H9 (cell line): ENCODE measurements at regions not wholly inside any gene's neighbourhood (a gene's known extent, or its start where the extent isn't known, plus 50 kb on each side); places are given as distances from the start of the nearest gene placed in this dataset.

Source experiments
- DNase-seq: peaks from one replicate; pipeline ENCODE4 v3.0.0-alpha.2; 2017
- H2AFZ ChIP-seq: one replicate; pipeline ENCODE4 v1.6.1; 2013; ENCODE audit warnings: mild to moderate bottlenecking, low read length, control low read depth, moderate library complexity
- H2AK5ac ChIP-seq: 2 replicates; pipeline ENCODE4 v1.6.1; 2013; ENCODE audit warnings: low read length, control low read depth, mixed read lengths; ENCODE audit not compliant: insufficient read length
- H2BK120ac ChIP-seq: one replicate; pipeline ENCODE4 v1.6.1; 2013; ENCODE audit warnings: low read depth, mild to moderate bottlenecking, low read length, control low read depth, inconsistent platforms; ENCODE audit not compliant: poor library complexity, severe bottlenecking
- H2BK12ac ChIP-seq: 2 replicates; pipeline ENCODE4 v1.6.1; 2013; ENCODE audit warnings: low read length, control low read depth, mixed read lengths, low read depth; ENCODE audit not compliant: insufficient read length
- H2BK15ac ChIP-seq: 2 replicates; pipeline ENCODE4 v1.6.1; 2013; ENCODE audit warnings: low read depth, low read length, control low read depth
- H2BK20ac ChIP-seq: one replicate; pipeline ENCODE4 v1.6.1; 2013; ENCODE audit warnings: low read depth, mild to moderate bottlenecking, low read length, control low read depth, inconsistent platforms; ENCODE audit not compliant: poor library complexity, severe bottlenecking
- H2BK5ac ChIP-seq: 2 replicates; pipeline ENCODE4 v1.6.1; 2013; ENCODE audit warnings: low read length, control low read depth, mixed read lengths; ENCODE audit not compliant: insufficient read length
- H3K14ac ChIP-seq: 2 replicates; pipeline ENCODE4 v1.6.1; 2013; ENCODE audit warnings: low read length, control low read depth; ENCODE audit not compliant: insufficient read depth
- H3K18ac ChIP-seq: 2 replicates; pipeline ENCODE4 v1.6.1; 2013; ENCODE audit warnings: low read depth, mild to moderate bottlenecking, mixed read lengths, low read length, control low read depth; ENCODE audit not compliant: insufficient read length
- H3K23ac ChIP-seq: 2 replicates; pipeline ENCODE4 v1.6.1; 2013; ENCODE audit warnings: low read length, control low read depth, mixed read lengths, low read depth; ENCODE audit not compliant: insufficient read length
- H3K23me2 ChIP-seq: 2 replicates; pipeline ENCODE4 v1.6.1; 2013; ENCODE audit warnings: low read depth, mild to moderate bottlenecking, mixed read lengths, low read length, control low read depth; ENCODE audit not compliant: insufficient read length, poor library complexity, severe bottlenecking
- H3K27ac ChIP-seq: 2 replicates; pipeline ENCODE4 v1.5.1; 2013; ENCODE audit warnings: low read length, control low read depth, mixed read lengths, low read depth; ENCODE audit not compliant: insufficient read length
- H3K27me3 ChIP-seq: 2 replicates; pipeline ENCODE4 v1.6.1; 2013; ENCODE audit warnings: low read length, control low read depth, inconsistent platforms; ENCODE audit not compliant: insufficient read depth
- H3K4ac ChIP-seq: 2 replicates; pipeline ENCODE4 v1.6.1; 2013; ENCODE audit warnings: low read depth, mild to moderate bottlenecking, control low read depth, inconsistent platforms, low read length, moderate library complexity
- H3K4me1 ChIP-seq: 2 replicates; pipeline ENCODE4 v1.6.1; 2013; ENCODE audit warnings: low read length, control low read depth, inconsistent platforms; ENCODE audit not compliant: insufficient read depth
- H3K4me2 ChIP-seq: 2 replicates; pipeline ENCODE4 v1.6.1; 2013; ENCODE audit warnings: low read length, control low read depth, mixed read lengths; ENCODE audit not compliant: insufficient read length, insufficient read depth
- H3K56ac ChIP-seq: 2 replicates; pipeline ENCODE4 v1.6.1; 2013; ENCODE audit warnings: low read depth, mild to moderate bottlenecking, mixed read lengths, low read length, control low read depth; ENCODE audit not compliant: insufficient read length
- H3K79me1 ChIP-seq: 2 replicates; pipeline ENCODE4 v1.6.1; 2013; ENCODE audit warnings: low read depth, mild to moderate bottlenecking, moderate library complexity, low read length, control low read depth, inconsistent platforms; ENCODE audit not compliant: insufficient read depth, poor library complexity, severe bottlenecking
- H3K79me2 ChIP-seq: 2 replicates; pipeline ENCODE4 v1.6.1; 2013; ENCODE audit warnings: low read length, control low read depth, inconsistent platforms; ENCODE audit not compliant: insufficient read depth
- H3K9ac ChIP-seq: 2 replicates; pipeline ENCODE4 v1.6.1; 2013; ENCODE audit warnings: low read length, control low read depth, mixed read lengths; ENCODE audit not compliant: insufficient read length; ENCODE audit errors: extremely low read depth
- H3K9me3 ChIP-seq: one replicate; pipeline ENCODE4 v1.6.1; 2013; ENCODE audit warnings: low read depth, low read length, inconsistent platforms; ENCODE audit not compliant: control insufficient read depth
- H3T11ph ChIP-seq: one replicate; pipeline ENCODE4 v1.6.1; 2013; ENCODE audit warnings: mild to moderate bottlenecking, low read length, control low read depth, inconsistent platforms
- H4K20me1 ChIP-seq: one replicate; pipeline ENCODE4 v1.6.1; 2013; ENCODE audit not compliant: control insufficient read depth, insufficient read length, insufficient read depth
- H4K5ac ChIP-seq: 2 replicates; pipeline ENCODE4 v1.6.1; 2013; ENCODE audit warnings: low read depth, mild to moderate bottlenecking, mixed read lengths, low read length, control low read depth; ENCODE audit not compliant: insufficient read length
- H4K8ac ChIP-seq: replicated peaks from 2 replicates; pipeline ENCODE4 v1.6.1; 2013; ENCODE audit warnings: low read length, control low read depth, mixed read lengths, low read depth; ENCODE audit not compliant: insufficient read length
- H4K91ac ChIP-seq: 2 replicates; pipeline ENCODE4 v1.6.1; 2013; ENCODE audit warnings: low read depth, mild to moderate bottlenecking, moderate library complexity, mixed read lengths, low read length, control low read depth; ENCODE audit not compliant: insufficient read length
- H3K27ac Mint-ChIP-seq, 3 experiments: 2 replicates in 2 of 3; 3 replicates in 1 of 3; pipeline ENCODE4 v1.8.0; 2020 to 2021; ENCODE audit warnings: mixed read lengths in 3 of 3, mild to moderate bottlenecking in 1 of 3, moderate library complexity in 1 of 3
- H3K27me3 Mint-ChIP-seq: 2 replicates; pipeline ENCODE4 v1.8.0; 2021; ENCODE audit warnings: low read depth, mild to moderate bottlenecking, moderate library complexity, mixed read lengths
- H3K36me3 Mint-ChIP-seq, 3 experiments: 2 replicates in 2 of 3; 3 replicates in 1 of 3; pipeline ENCODE4 v1.8.0; 2020 to 2021; ENCODE audit warnings: low read depth in 3 of 3, mixed read lengths in 3 of 3; ENCODE audit not compliant: insufficient read depth in 1 of 3
- H3K4me1 Mint-ChIP-seq, 2 experiments: 2 replicates each; pipeline ENCODE4 v1.8.0; 2020; ENCODE audit warnings: mixed read lengths in 2 of 2
- H3K4me3 Mint-ChIP-seq, 2 experiments: 2 replicates in 1 of 2; 3 replicates in 1 of 2; pipeline ENCODE4 v1.8.0; 2020 to 2021; ENCODE audit warnings: mild to moderate bottlenecking in 2 of 2, mixed read lengths in 2 of 2, moderate library complexity in 1 of 2
- H3K9me3 Mint-ChIP-seq, 2 experiments: 2 replicates in 1 of 2; 3 replicates in 1 of 2; pipeline ENCODE4 v1.8.0; 2020; ENCODE audit warnings: mild to moderate bottlenecking in 2 of 2, mixed read lengths in 2 of 2, moderate library complexity in 1 of 2
- WGBS: extraction: QIAGEN DNeasy Blood & Tissue Kit; methylation state at CpG from one replicate; pipeline ENCODE4 v1.1.7; 2013; ENCODE audit warnings: missing lambda C conversion rate, low lambda C conversion rate, mixed read lengths; ENCODE audit not compliant: insufficient read length; ENCODE audit errors: extremely low coverage; 5-methylcytosine and 5-hydroxymethylcytosine counted together
- TF ChIP-seq, protein P1 (sequence below): fragments of 200-600 bp; sonication (generic); conservative IDR thresholded peaks from 3 replicates; pipeline ENCODE4 v1.8.0; 2021; ENCODE audit warnings: antibody characterized with exemption, mild to moderate bottlenecking

DNA sequence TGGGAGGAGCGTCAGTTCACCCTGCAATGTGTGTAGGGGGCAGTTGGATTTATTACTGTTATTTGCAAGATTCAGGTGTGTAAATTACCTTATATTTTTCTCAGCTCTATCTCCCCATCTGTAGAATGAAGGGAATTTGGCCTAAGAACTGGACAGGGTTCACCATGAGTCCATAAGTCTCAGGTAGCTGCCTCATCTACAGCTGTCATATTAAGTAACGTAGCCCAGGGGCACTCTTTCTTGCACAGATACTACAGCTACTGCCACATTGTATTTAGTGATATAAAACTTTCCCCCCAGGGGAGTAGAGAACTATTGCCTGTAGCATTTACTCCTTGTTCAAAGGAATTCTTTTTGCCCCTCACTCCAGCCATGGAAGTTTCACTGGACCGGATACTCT, 301.4 kb upstream of the ZNF608 start:
- peaks cover 6% of the 10 kb centered on the region; the same call in 1 of the 2 replicates for H3K4me1 ChIP-seq
- no peak overlapping the region for H3K27ac ChIP-seq
- H3K4me2 ChIP-seq = no peak overlapping the region
- no peak overlapping the region for H4K5ac ChIP-seq
- no peaks in the 10 kb centered on the region for H3K23me2 ChIP-seq
- Mint-ChIP-seq H3K4me1 (peaks cover 23 to 30% of the 10 kb centered on the region in 2 experiments), H3K9me3 (no peaks in the 10 kb centered on the region), H3K36me3 (peaks cover 0 to 1% (median 0%) of the 10 kb centered on the region in 3 experiments; a peak in 1 of 7 replicates), H3K27ac (no peak overlapping the region), H3K4me3 (no peak overlapping the region), H3K27me3 (no peaks in the 10 kb centered on the region)
- H3K79me2 ChIP-seq = no peaks in the 10 kb centered on the region
- no peak overlapping the region for H3K56ac ChIP-seq
- no peak overlapping the region for H4K8ac ChIP-seq
- no peaks in the 10 kb centered on the region for H3K9me3 ChIP-seq
- H2BK5ac ChIP-seq = no peak overlapping the region
- no peak overlapping the region for H2BK15ac ChIP-seq
- H4K20me1 ChIP-seq = no peaks in the 10 kb centered on the region
- H3K18ac ChIP-seq = no peak overlapping the region
- H3K27me3 ChIP-seq = no peaks in the 10 kb centered on the region
- no peak for DNase-seq
- no peak overlapping the region for H2BK120ac ChIP-seq
- no peak overlapping the region for H2BK20ac ChIP-seq
- H4K91ac ChIP-seq = no peak overlapping the region
- H3K4ac ChIP-seq = no peak overlapping the region
- no peak overlapping the region for H2AK5ac ChIP-seq
- TF ChIP-seq, protein P1, sequence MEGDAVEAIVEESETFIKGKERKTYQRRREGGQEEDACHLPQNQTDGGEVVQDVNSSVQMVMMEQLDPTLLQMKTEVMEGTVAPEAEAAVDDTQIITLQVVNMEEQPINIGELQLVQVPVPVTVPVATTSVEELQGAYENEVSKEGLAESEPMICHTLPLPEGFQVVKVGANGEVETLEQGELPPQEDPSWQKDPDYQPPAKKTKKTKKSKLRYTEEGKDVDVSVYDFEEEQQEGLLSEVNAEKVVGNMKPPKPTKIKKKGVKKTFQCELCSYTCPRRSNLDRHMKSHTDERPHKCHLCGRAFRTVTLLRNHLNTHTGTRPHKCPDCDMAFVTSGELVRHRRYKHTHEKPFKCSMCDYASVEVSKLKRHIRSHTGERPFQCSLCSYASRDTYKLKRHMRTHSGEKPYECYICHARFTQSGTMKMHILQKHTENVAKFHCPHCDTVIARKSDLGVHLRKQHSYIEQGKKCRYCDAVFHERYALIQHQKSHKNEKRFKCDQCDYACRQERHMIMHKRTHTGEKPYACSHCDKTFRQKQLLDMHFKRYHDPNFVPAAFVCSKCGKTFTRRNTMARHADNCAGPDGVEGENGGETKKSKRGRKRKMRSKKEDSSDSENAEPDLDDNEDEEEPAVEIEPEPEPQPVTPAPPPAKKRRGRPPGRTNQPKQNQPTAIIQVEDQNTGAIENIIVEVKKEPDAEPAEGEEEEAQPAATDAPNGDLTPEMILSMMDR = no peak
- H3K79me1 ChIP-seq = no peaks in the 10 kb centered on the region
- no peak overlapping the region for H3T11ph ChIP-seq
- H3K14ac ChIP-seq = no peak overlapping the region
- H2BK12ac ChIP-seq = no peak overlapping the region
- H3K9ac ChIP-seq = no peak overlapping the region
- no CpG with 5 or more reads among the region's 3 CpGs for WGBS
- H2AFZ ChIP-seq = no peak overlapping the region
- no peak overlapping the region for H3K23ac ChIP-seq
